Mesendoderm (in vitro differentiated cells): ENCODE measurements at regions not wholly inside any gene's neighbourhood (a gene's known extent, or its start where the extent isn't known, plus 50 kb on each side); places are given as distances from the start of the nearest gene placed in this dataset.
A peak's percentile ranks its signal among the peaks of the same experiment; 100 is the strongest.

Experiments
- DNase-seq: peaks from one replicate; pipeline ENCODE4 v3.0.0; 2013
- H2AK5ac ChIP-seq: 2 replicates; pipeline ENCODE4 v1.6.1; 2013; ENCODE audit warnings: low read length, inconsistent platforms
- H2BK120ac ChIP-seq: 2 replicates; pipeline ENCODE4 v1.6.1; 2013; ENCODE audit warnings: low read depth, mild to moderate bottlenecking, low read length, moderate library complexity, mixed read lengths
- H2BK15ac ChIP-seq: replicated peaks from 2 replicates; pipeline ENCODE4 v1.6.1; 2013; ENCODE audit warnings: low read depth, mild to moderate bottlenecking, moderate library complexity
- H2BK5ac ChIP-seq: 2 replicates; pipeline ENCODE4 v1.6.1; 2013; ENCODE audit warnings: low read length, inconsistent platforms
- H3K18ac ChIP-seq: 2 replicates; pipeline ENCODE4 v1.6.1; 2013; ENCODE audit warnings: mild to moderate bottlenecking, low read length, mixed read lengths
- H3K23ac ChIP-seq: one replicate; pipeline ENCODE4 v1.6.1; 2013; ENCODE audit warnings: low read length
- H3K27ac ChIP-seq: 2 replicates; pipeline ENCODE4 v1.5.1; 2013; ENCODE audit warnings: low read depth, mild to moderate bottlenecking, inconsistent platforms, low read length, moderate library complexity
- H3K27me3 ChIP-seq: 2 replicates; pipeline ENCODE4 v1.6.1; 2013; ENCODE audit warnings: low read length, control low read depth, mild to moderate bottlenecking, inconsistent platforms; ENCODE audit not compliant: insufficient read depth, poor library complexity
- H3K36me3 ChIP-seq: 2 replicates; pipeline ENCODE4 v1.6.1; 2013; ENCODE audit warnings: low read length, inconsistent platforms; ENCODE audit not compliant: control insufficient read depth, insufficient read depth
- H3K4ac ChIP-seq: one replicate; pipeline ENCODE4 v1.6.1; 2013; ENCODE audit warnings: low read depth, mild to moderate bottlenecking, low read length, moderate library complexity
- H3K4me1 ChIP-seq: 2 replicates; pipeline ENCODE4 v1.6.1; 2013; ENCODE audit warnings: low read depth, low read length, inconsistent platforms; ENCODE audit not compliant: control insufficient read depth
- H3K4me2 ChIP-seq: 2 replicates; pipeline ENCODE4 v1.6.1; 2013; ENCODE audit warnings: low read length
- H3K4me3 ChIP-seq: 2 replicates; pipeline ENCODE4 v1.5.1; 2013; ENCODE audit warnings: mild to moderate bottlenecking, low read length
- H3K56ac ChIP-seq: one replicate; pipeline ENCODE4 v1.6.1; 2013; ENCODE audit warnings: low read length
- H3K79me1 ChIP-seq: 2 replicates; pipeline ENCODE4 v1.6.1; 2013; ENCODE audit warnings: low read length, inconsistent platforms
- H3K79me2 ChIP-seq: 2 replicates; pipeline ENCODE4 v1.6.1; 2013; ENCODE audit warnings: mild to moderate bottlenecking, low read length; ENCODE audit not compliant: control insufficient read depth, insufficient read depth
- H3K9ac ChIP-seq: 2 replicates; pipeline ENCODE4 v1.6.1; 2013; ENCODE audit warnings: low read length, inconsistent platforms
- H4K5ac ChIP-seq: one replicate; pipeline ENCODE4 v1.6.1; 2013; ENCODE audit warnings: low read length
- H4K8ac ChIP-seq: one replicate; pipeline ENCODE4 v1.6.1; 2013; ENCODE audit warnings: low read depth, mild to moderate bottlenecking, control low read depth, low read length, moderate library complexity
- WGBS: extraction: QIAGEN DNeasy Blood & Tissue Kit; methylation state at CpG from one replicate; pipeline ENCODE4 v1.1.7; 2013; ENCODE audit warnings: low lambda C conversion rate, missing lambda C conversion rate; ENCODE audit not compliant: insufficient coverage; ENCODE audit errors: extremely low coverage; 5-methylcytosine and 5-hydroxymethylcytosine counted together

DNA sequence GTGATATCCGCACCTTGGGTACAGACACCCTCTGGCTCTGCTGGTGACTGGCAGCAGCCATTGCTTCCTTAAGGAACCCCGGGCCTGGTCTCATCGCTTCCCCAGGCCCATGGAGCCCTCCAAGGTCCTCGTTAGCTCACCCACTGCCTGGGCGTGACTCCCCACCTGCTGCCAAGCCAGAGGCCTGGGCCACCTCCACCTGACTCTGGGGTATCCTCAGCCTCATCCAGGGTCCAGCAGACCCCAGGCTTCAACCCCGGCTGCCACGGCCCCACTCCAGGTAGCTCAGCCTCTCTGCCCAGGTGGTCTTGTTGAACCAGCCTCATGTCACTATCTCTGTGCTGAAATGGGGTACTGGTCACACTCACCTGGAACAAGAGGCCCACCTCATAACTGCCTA is 337.9 kb downstream of the BRD1 start:
- no peaks in the 10 kb centered on the region for H3K79me1 ChIP-seq
- no peak overlapping the region for H2BK15ac ChIP-seq
- H3K9ac ChIP-seq: no peak overlapping the region
- no peak for DNase-seq
- H3K4ac ChIP-seq: no peak overlapping the region
- H2AK5ac ChIP-seq: no peak overlapping the region
- H3K4me1 ChIP-seq: peaks cover 1% of the 10 kb centered on the region
- WGBS: no CpG with 5 or more reads among the region's 7 CpGs
- no peak overlapping the region for H3K18ac ChIP-seq
- H3K36me3 ChIP-seq: no peaks in the 10 kb centered on the region
- no peaks in the 10 kb centered on the region for H3K79me2 ChIP-seq
- H3K4me2 ChIP-seq: no peak overlapping the region
- no peak overlapping the region for H4K8ac ChIP-seq
- no peak overlapping the region for H2BK120ac ChIP-seq
- no peak overlapping the region for H4K5ac ChIP-seq
- H2BK5ac ChIP-seq: no peak overlapping the region
- no peak overlapping the region for H3K27ac ChIP-seq
- H3K23ac ChIP-seq: no peak overlapping the region
- no peaks in the 10 kb centered on the region for H3K27me3 ChIP-seq
- no peak overlapping the region for H3K56ac ChIP-seq
- no peak overlapping the region for H3K4me3 ChIP-seq

DNA sequence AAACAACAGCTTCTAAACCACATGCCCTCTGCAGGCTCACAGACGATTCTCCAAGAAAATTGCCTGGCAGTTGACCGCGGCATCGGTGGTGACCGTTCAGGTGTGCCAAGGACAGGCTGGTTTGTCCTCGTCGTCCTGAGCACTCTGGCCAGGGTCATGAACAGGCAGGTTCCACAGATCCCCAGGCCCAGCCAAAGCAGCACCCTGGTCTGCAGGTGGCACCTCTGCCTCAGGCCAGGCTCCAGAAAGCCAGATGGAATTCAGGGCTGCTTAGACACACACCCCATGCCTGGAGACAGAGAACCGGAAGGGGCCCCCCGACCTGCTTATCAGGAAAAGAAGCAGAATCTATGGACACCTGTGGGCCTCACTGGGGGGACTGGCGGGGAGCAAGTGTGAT is 338.7 kb downstream of the BRD1 start:
- Histone ChIP-seq H2BK5ac (no peak overlapping the region), H3K18ac (peak overlapping the region; percentile 56), H3K79me2 (no peaks in the 10 kb centered on the region), H3K9ac (no peak overlapping the region), H2BK120ac (no peak overlapping the region), H3K4me3 (no peak overlapping the region), H3K56ac (no peak overlapping the region), H3K36me3 (no peaks in the 10 kb centered on the region), H3K79me1 (no peaks in the 10 kb centered on the region), H3K27me3 (no peaks in the 10 kb centered on the region), H4K8ac (no peak overlapping the region), H2BK15ac (no peak overlapping the region), H3K27ac (no peak overlapping the region), H4K5ac (no peak overlapping the region), H3K4me2 (no peak overlapping the region), H3K4me1 (peaks cover 2% of the 10 kb centered on the region), H3K23ac (no peak overlapping the region), H3K4ac (no peak overlapping the region), H2AK5ac (no peak overlapping the region)
- DNase-seq: no peak
- no CpG with 5 or more reads among the region's 10 CpGs for whole genome bisulfite sequencing

DNA sequence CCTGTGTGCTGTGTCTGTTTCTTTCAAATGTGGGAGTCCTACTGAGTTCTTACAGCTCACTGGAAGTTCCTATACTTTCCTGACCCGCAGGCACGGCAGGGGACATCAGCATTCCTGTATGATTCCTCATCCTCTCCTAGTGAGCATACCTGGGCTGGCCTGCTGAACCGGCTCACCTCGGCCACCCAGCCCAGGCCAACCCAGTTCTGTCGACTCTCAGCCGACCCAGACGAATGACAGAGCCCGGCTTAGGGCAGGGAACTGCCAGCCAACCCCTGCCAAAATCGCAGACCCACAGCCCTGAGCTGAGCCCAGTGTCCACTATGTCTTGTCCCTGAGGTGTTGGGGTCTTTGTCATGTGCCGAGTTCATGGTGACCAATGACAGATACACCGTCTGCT is 339.7 kb downstream of the BRD1 start:
- no peak overlapping the region for H4K8ac ChIP-seq
- no peak overlapping the region for H3K4ac ChIP-seq
- no peak overlapping the region for H3K27ac ChIP-seq
- H2BK5ac ChIP-seq: peak overlapping the region; percentile 5
- no peak overlapping the region for H2BK120ac ChIP-seq
- no peak overlapping the region for H2AK5ac ChIP-seq
- no peaks in the 10 kb centered on the region for H3K36me3 ChIP-seq
- H3K27me3 ChIP-seq: no peaks in the 10 kb centered on the region
- WGBS: no CpG with 5 or more reads among the region's 11 CpGs
- H2BK15ac ChIP-seq: no peak overlapping the region
- no peak overlapping the region for H4K5ac ChIP-seq
- H3K4me3 ChIP-seq: no peak overlapping the region
- H3K4me2 ChIP-seq: no peak overlapping the region
- no peak overlapping the region for H3K9ac ChIP-seq
- H3K56ac ChIP-seq: peak overlapping the region; percentile 71
- peaks cover 5% of the 10 kb centered on the region for H3K4me1 ChIP-seq
- DNase-seq: peak; percentile 95
- no peaks in the 10 kb centered on the region for H3K79me2 ChIP-seq
- H3K23ac ChIP-seq: no peak overlapping the region
- peak overlapping the region; percentile 5 for H3K18ac ChIP-seq
- no peaks in the 10 kb centered on the region for H3K79me1 ChIP-seq

DNA sequence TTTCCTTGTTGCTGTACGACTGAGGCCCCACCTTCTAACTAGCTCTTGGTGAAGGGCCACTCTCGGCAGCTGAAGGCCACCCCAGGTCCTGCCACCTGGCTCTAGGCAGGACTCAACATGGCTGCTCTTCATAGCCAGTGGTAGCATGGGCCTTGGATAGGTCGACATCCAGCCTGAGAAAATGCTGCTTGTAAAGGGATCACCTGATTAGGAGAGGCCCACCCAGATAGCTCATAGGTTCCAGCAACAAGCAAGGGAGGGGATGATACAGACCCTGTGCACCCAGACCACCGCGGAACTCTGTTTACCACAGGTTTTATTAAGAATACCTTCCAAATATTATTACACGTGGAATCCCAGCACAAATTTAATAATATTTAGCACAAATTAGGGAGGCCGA is 341.4 kb downstream of the BRD1 start:
- H3K18ac ChIP-seq: no peak overlapping the region
- H2BK5ac ChIP-seq: no peak overlapping the region
- no peak overlapping the region for H2BK15ac ChIP-seq
- no peak overlapping the region for H2BK120ac ChIP-seq
- no peak overlapping the region for H4K8ac ChIP-seq
- no peak overlapping the region for H3K23ac ChIP-seq
- WGBS: no CpG with 5 or more reads among the region's 7 CpGs
- peaks cover 14% of the 10 kb centered on the region for H3K4me1 ChIP-seq
- H2AK5ac ChIP-seq: no peak overlapping the region
- no peak overlapping the region for H3K56ac ChIP-seq
- no peaks in the 10 kb centered on the region for H3K36me3 ChIP-seq
- H3K4me3 ChIP-seq: no peak overlapping the region
- H3K9ac ChIP-seq: no peak overlapping the region
- no peaks in the 10 kb centered on the region for H3K79me2 ChIP-seq
- no peak overlapping the region for H3K4me2 ChIP-seq
- H3K4ac ChIP-seq: no peak overlapping the region
- H3K27me3 ChIP-seq: no peaks in the 10 kb centered on the region
- no peak overlapping the region for H4K5ac ChIP-seq
- H3K27ac ChIP-seq: no peak overlapping the region
- no peak for DNase-seq
- H3K79me1 ChIP-seq: no peaks in the 10 kb centered on the region

DNA sequence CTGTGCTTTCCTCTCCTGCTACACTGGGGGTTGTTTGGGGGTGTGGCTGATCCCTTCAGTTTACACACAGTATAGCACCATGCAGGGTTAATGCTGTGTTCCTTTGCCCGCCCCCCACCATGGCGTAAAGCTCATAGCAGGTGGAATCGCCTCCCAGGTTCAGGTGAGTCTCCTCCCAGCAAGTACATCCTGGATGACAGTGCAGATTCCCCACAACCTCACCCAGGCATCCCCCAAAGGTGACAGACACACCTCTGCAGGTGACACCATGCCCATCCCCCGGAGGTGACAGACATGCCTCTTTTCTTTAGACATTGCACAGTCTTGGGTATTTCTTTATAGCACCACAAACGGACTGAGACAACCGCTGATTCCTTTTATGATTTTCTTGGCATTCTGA is 343.7 kb downstream of the BRD1 start:
- H3K4ac ChIP-seq: no peak overlapping the region
- H2AK5ac ChIP-seq: no peak overlapping the region
- no peak overlapping the region for H2BK5ac ChIP-seq
- H3K23ac ChIP-seq: no peak overlapping the region
- no peaks in the 10 kb centered on the region for H3K27me3 ChIP-seq
- no peak overlapping the region for H4K5ac ChIP-seq
- no peak overlapping the region for H4K8ac ChIP-seq
- no peak overlapping the region for H3K18ac ChIP-seq
- H3K4me1 ChIP-seq: peaks cover 14% of the 10 kb centered on the region
- no peak overlapping the region for H2BK120ac ChIP-seq
- WGBS: no CpG with 5 or more reads among the region's 6 CpGs
- no peaks in the 10 kb centered on the region for H3K79me1 ChIP-seq
- peak; percentile 68 for DNase-seq
- H3K27ac ChIP-seq: no peak overlapping the region
- H3K56ac ChIP-seq: no peak overlapping the region
- no peak overlapping the region for H3K4me2 ChIP-seq
- no peaks in the 10 kb centered on the region for H3K36me3 ChIP-seq
- no peak overlapping the region for H3K9ac ChIP-seq
- H3K4me3 ChIP-seq: no peak overlapping the region
- no peaks in the 10 kb centered on the region for H3K79me2 ChIP-seq
- no peak overlapping the region for H2BK15ac ChIP-seq

DNA sequence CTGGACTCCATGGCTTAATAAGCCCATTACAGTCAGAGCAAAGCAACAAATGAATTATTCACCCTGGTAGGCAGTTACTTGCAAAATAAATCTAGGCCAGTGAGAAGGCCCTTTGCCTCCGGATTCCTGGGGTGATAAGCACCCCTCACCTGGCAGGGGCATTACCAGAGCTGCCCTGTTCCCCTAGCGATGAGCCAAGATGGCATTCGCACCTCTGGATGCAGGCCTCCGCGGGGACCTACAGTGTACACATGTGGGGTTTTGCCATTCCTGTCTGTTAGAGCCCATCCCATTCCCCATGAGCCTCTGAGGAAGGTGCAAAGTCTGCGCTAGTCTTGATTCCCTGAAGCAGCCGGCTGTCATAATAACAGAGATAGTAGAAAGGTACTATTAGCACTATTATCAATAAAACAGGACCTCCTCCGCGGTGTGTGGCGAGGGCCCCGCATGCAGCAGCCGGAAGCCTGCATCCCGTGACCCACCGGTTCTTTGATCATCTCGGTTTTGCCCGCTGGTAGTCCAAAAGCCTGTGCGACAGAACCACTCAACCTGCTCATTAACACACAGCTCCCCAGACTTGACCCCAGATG is 344.3 kb downstream of the BRD1 start:
- no peaks in the 10 kb centered on the region for H3K36me3 ChIP-seq
- no peak overlapping the region for H4K5ac ChIP-seq
- no peak overlapping the region for H3K18ac ChIP-seq
- H3K4me1 ChIP-seq: peaks cover 14% of the 10 kb centered on the region
- WGBS: no CpG with 5 or more reads among the region's 17 CpGs
- no peak overlapping the region for H2BK5ac ChIP-seq
- H3K79me2 ChIP-seq: no peaks in the 10 kb centered on the region
- no peak overlapping the region for H3K23ac ChIP-seq
- H3K4ac ChIP-seq: peak overlapping the region; percentile 49
- H3K9ac ChIP-seq: no peak overlapping the region
- H4K8ac ChIP-seq: no peak overlapping the region
- DNase-seq: no peak
- H3K79me1 ChIP-seq: no peaks in the 10 kb centered on the region
- no peak overlapping the region for H3K27ac ChIP-seq
- peak overlapping the region; percentile 33 for H2AK5ac ChIP-seq
- H2BK15ac ChIP-seq: no peak overlapping the region
- peak overlapping the region; percentile 11 for H3K56ac ChIP-seq
- no peak overlapping the region for H3K4me2 ChIP-seq
- H2BK120ac ChIP-seq: peak overlapping the region; percentile 39
- no peak overlapping the region for H3K4me3 ChIP-seq
- H3K27me3 ChIP-seq: no peaks in the 10 kb centered on the region
